ENCODE measurements at regions not wholly inside any gene's neighbourhood (a gene's known extent, or its start where the extent isn't known, plus 50 kb on each side); places are given as distances from the start of the nearest gene placed in this dataset.
"Not testable (repeated sequence)": the region's sequence is repeated elsewhere in the genome, so short reads cannot be mapped to it uniquely, and the experiment has no call there.

DNA sequence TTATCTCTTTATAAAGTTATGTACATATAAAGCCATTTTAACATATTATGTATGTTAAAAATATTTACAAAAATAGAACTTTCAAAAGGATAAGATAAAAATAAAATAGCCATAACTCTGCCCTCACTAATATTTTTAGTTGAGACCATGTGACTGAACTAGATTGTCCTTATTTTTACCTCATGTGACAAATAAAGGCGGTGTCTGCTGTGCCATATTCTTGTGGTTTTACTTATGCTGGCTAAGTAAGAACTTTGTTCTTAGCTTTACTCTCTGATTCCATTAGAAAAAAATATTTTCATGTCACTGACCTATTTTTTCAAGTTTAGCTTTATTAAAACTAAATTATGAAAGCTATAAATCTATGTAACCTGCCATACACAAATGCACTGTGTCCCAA, 135.6 kb upstream of the TSC22D1 start:
- DNase-seq (ENCODE audit: low spot score): no peak

DNA sequence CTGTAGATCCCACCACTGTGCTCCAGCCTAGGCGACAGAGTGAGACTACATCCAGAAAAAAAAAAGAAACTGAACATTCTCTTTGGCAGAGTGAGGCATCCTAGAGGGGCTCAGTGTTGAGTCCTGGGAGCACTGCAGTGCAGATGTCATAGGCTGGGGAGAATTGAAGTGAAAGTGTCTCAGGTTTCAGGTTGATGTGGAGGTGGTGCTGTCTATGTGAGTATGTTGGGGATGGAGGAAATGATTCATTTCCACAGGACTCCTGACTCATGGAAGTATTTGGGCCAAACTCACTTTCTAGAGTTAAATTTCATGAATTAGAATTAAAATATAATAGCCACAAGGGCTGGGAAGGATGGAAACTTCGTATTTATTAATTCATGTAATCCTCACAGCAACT, 134.4 kb upstream of the TSC22D1 start:
- DNase-seq (ENCODE audit: low spot score): no peak

DNA sequence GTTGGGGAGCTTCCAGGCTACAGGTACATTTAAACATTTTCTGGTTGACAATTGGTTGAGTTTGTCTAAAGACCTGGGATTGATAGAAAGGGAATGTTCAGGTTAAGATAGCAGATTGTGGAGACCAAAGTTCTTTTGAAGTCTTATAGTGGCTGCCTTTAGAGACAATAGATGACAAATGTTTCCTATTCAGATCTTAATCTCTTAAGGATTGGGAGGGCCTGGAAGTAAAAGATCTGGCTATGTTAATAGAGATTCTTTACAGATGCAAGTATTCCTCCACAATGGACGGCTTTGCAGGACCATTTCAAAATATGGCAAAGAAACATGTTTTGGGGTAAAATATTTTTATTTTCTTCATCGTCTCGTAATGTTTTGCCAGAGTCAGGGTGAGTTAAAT, 128.7 kb upstream of the TSC22D1 start:
- DNase-seq (ENCODE audit: low spot score): not testable (repeated sequence)

DNA sequence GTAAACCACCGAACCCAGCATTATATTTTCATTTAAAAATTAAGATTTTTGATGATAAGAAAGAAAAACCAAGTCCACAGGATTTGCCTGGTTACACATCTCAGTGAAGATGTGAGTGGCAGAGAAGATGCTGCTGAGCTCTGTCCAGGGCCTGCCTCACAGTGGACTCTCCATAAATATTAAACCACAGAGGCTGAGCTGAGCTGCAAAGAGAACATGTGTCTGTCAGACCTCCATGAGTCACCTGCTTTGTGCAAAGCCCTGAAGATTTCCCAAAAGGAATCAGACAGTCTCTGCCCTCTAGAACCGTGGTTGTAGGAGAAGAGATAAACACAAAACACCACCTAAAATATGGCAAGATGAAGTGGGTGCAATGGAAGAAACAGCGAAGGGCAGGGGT, 127.2 kb upstream of the TSC22D1 start:
- DNase-seq (ENCODE audit: low spot score): no peak

DNA sequence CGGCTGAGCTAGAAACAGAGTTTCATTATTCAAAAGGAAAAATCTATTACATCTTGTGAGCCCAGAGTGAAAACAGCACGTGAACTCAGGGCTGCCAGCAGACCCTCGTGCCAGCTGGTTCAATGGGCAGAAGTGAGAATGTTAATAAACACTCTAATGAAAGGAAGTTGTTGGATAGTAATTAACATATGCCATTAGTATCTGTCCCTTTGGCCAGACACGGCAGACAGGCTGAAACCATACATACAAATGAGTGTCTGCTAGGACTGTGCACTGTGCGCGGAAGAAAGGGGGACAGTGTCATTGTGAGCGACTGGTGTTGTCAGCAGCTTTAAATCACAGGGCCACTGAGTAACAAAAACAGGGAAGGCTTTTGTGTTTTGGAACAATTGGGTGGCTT, 121.9 kb upstream of the TSC22D1 start:
- DNase-seq (ENCODE audit: low spot score): no peak

DNA sequence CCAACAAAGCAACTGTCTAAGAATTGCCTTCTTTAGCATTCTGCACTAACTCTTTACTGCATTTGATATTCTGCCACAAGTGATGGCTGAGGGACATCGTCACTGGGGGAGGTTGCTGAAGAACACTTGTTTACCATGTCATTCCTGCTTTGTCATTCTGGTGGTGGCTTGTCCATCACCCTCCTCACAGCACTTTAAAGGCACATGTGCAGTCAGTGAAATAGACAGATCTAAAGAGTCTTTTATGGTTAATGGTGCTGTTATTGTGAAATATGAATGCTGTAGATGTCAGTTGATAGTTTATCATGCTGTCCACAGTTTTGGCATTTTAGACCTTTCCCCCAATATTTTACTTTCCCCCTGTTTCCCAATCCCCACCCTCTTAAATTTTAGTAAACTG, 120.9 kb upstream of the TSC22D1 start:
- no peak for DNase-seq (ENCODE audit: low spot score)

DNA sequence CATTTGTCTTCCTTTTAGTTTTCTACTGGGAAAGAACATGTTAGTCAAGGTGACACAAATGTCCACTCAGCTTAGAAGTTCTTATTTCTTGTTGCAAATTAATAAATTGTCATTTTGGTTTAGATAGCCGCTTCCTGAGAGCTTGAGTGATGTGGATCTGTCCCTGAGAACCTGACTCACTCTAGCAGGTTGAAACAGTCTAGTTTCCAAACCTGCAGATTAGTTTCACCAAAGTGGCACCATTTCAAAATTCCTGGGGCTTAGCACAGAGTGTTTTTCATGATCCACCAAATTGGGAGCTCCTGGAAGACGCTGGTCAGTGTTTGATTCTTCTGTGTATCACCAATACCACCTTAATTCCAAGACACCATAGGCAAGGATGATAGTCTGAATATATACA, 119.4 kb upstream of the TSC22D1 start:
- no peak for DNase-seq (ENCODE audit: low spot score)

DNA sequence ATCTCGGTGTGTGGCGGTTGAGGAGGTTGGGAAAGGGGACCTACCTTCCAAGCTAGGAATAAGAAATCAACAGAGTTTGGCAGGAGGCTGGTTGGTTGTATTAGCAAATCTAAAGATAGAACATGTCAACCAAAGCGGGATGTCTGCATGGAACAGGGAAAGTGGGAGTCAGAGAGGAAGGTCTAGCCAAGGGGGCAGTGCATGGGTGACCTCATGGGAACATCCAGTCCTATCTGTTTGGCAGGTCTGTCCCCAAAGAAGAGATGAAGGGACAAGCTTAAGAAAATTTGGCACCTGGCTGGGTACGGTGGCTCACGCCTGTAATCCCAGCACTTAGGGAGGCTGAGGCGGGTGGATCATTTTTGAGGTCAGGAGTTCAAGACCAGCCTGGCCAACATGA, 118.7 kb upstream of the TSC22D1 start:
- DNase-seq (ENCODE audit: low spot score): no peak

DNA sequence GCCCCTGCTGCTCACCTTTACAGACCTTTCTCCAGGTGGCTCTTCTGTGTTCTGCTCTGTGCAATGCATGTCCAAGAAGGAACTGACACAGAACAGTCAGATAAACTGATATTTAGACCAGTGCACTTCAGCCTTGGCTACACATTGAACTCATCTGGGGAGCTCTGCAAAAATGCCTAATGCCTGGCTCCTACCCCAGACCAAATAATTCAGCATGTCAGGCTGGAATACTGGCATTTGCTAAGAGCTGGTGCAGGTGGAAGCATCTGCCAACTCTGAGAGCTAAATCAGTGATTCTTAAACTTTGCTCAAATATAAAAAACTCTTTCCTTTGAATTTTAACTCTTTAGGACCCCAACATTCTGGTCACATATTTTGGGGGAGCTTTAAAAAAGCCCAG, 118.2 kb upstream of the TSC22D1 start:
- DNase-seq (ENCODE audit: low spot score): no peak

DNA sequence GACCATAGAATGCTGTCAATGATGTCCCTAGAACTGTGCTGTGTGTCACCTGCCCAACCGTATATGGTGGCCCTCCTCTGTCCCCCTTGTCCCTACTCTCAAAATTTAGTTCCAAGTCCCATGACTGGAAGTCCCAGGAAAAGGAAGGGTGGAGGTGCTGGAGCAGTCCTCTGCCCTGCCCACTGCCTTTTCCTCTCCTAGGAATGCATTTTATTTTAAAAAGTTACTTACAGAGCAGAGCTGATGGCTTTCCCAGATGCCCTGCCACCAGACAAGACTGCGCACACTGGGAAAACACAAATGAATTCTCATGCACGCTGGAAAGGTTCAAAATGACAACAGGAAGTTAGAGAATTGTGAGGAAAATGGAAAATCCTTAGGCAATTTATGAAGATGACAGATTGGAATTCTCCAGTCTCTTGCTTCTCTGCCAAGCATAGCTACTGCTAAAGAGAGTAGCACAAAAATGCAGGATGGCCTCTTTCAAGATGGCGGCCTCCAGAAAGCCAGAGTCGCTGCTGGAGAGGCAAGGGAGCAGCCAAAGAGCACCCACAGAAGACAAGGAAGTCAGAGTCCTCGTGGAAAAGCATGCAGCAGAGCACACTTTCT, 117.1 kb upstream of the TSC22D1 start:
- DNase-seq (ENCODE audit: low spot score): no peak

DNA sequence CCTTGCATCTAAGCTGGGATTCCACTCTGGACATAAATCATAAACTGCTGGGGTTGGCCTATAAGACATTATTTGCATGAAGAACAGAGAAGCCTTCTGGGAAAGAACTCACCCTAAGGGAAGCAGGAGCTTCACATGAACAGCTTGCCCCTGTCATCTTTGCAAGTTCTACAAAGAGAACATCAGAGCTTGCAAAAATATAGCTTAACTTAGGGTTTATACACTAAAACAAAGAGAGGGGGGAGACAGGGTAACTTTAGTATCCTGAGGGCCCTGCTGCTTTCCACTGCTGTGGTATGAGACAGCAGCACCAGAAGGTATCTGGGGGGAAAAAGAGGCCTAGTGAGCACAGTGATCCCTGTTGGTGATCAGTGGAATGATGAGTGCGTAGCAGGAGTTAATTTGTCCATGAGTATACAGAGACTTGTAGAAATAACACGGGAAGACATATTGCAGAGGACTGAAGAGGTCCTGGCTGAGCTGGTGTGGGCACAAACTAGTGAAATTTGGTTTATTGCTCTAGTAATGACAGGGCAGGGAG, 116.1 kb upstream of the TSC22D1 start:
- DNase-seq (ENCODE audit: low spot score): no peak

DNA sequence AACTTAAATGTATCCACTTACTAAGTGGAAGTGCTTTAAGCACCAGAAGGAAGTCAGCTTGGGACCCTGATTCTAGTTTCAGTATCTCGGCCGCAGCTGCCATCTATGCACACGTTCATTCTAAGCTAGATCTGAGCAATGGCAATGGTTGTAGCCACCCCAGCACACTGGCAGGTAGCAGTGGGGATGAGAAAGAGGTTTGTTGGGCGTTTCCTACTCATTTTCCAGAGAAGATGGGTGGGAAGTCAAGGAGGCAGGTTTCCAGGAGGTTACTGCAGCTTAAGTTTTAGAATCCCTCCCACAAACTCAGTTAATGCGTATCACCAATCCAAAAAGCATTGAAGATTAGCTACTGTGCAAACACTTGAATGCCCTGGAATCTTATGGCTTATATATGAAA, 114.2 kb upstream of the TSC22D1 start:
- no peak for DNase-seq (ENCODE audit: low spot score)

DNA sequence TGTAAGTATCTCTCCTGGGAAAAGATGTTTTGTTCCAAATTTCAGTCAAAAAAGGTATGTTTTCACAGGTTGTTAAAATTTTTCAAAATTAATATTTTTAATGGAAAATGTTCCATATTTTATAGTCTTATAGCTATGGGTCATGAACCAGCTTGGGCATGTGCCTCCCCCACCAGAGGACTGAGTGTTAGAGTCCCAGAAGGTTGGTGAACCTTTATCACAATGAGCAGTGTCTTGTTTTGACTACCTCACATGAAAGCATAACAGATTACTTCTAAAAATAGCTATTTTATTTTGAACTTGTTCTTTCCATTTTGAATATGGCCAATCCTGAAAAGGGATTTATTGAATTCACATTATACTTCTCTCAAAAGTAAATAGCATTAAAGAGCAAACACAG, 112.5 kb upstream of the TSC22D1 start:
- DNase-seq (ENCODE audit: low spot score): no peak

DNA sequence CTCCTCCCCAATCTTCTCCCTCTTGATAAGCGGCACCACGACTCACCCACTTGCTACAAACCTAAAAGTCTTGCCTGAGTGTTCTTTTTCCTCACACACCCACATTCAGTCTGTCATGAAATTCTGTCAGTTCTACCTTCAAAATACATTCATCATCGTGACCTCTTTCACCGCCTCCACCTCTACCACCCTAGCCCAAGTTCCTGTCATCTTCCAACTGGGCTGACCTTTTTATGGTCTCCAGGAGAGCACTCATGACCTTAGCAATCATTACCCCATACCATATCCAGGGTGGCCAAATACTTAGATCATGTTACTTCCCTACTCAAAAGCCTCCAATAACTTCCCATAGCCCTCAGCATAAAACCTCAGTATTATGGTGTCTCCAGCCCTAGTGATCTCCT, 110.4 kb upstream of the TSC22D1 start:
- DNase-seq (ENCODE audit: low spot score): no peak

DNA sequence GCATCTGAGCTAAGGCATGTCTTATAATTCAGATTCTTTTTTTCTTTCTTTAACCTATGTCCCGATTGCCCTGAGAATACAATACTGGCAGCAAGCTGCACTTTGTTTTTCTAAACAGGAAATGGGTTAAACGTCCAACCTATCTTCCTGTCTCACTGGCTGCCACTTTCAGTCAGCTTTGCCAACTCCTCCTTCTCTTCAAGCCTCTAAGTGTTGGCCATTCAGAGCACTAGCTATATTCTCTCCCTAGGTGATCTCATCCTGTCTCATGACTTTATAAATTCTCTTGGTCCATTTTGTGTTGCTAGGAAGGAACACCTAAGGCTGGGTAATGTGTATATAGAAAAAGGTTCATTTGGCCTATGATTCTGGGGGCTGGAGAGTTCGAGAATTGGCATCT, 109.5 kb upstream of the TSC22D1 start:
- no peak for DNase-seq (ENCODE audit: low spot score)

DNA sequence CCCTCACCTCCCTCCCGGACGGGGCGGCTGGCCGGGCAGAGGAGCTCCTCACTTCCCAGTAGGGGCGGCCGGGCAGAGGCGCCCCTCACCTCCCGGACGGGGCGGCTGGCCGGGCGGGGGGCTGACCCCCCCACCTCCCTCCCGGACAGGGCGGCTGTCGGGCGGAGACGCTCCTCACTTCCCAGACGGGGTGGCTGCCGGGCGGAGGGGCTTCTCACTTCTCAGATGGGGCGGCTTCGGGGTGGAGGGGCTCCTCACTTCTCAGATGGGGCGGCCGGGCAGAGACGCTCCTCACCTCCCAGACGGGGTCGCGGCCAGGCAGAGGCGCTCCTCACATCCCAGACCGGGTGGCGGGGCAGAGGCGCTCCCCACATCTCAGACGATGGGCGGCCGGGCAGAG, 106.3 kb upstream of the TSC22D1 start:
- not testable (repeated sequence) for DNase-seq (ENCODE audit: low spot score)

DNA sequence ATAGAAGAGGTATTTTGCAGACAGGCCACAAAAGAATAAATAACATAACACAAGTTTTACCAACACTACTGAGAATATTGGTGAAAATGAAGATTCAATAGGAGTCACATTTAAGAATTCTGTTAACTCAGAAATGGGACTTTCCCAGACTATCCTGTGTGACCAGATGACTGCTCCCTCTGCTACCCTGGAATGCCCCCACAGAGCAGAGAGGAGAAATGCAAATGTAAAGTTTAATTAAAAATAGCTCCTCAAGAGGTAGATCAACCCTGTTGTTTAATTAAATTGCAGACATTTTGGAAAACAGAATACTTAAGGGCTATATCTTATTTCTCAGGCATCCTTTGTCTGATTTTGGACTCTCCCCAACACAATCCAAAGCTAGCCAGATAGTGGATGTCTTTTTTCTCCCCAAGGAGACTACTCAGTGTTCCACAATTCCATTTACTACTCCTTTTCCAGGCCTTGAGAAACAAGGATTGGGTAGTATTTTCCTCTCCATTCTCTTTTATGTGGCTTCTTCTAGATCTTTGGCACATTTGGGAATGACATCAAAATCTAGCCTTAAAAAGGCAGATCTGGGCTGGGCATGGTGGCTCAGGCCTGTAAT, 104.7 kb upstream of the TSC22D1 start:
- no peak for DNase-seq (ENCODE audit: low spot score)

DNA sequence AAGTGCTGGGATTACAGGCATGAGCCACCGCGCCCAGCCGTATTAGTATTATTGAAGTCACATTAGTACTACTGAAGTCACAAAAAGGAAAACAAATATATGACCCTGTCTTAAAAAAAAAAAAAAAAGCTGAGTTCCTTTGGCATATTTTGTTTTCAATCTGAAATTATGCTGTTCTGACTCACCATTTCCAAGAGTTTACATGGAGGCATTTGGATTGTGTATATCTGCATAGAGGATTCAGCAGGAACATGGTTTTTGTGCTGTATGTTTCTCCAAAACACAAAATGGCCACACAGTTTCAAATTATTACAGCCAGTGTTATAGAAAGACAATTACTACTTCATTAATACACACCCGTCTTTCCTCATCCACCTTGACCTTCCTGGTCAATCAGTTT, 103.5 kb upstream of the TSC22D1 start:
- DNase-seq (ENCODE audit: low spot score): no peak

DNA sequence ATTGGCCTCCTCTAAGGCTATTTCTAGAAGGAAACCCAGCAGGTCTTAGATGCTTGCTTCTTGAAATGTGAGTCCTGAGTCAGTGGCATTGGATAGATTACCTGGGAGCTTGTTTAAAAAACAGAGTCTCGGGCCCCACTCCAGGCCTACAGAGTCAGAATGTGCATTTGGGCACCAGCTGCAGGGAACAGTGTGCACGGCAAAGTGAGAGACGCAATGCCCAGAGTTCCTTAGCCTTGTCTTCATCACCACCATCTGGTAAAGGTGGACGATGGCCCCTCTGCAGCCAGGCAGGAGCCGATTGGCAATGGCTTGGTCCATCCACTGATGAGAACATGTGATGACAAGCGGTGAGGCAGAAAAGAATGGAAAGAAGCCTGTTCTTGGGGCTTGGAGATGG, 102.1 kb upstream of the TSC22D1 start:
- no peak for DNase-seq (ENCODE audit: low spot score)

DNA sequence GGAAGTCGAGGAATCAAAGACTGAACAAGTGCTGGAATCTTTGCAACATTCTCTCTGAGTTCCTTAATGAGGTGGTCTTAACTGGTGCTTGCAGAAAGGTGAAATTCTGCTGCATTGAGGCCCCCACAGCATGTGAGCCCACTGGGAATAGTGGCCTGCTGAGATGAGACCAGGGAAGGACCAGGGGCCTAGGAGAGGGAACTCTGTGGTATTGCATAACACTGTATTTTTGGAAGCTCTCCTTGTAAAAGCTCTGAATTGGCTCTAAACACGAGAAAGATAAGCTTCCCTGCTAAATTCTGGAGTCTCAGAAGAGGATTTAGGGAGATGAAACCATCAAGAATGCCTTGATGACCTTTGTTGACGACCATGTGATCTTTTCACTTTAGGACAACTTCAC, 100.4 kb upstream of the TSC22D1 start:
- DNase-seq (ENCODE audit: low spot score): no peak

DNA sequence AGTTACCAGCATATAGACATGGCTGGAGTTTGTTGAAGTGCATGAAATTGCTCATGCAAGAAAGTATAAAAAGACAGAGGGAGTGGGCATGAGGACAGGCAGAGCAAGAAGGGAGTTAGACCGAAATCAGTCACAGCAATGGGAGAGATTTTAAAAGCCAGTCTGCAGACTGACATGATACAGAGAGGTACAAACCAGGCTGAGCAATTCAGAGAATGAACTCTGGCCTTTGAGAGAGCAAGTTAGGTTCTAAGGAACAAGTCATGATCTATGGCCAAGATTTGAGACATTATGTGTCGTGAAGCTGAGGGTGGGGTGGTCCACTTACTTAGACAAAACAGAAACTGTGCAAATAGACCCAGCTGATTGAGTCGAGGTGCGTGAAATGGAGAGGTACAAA, 93.4 kb upstream of the TSC22D1 start:
- no peak for DNase-seq (ENCODE audit: low spot score)

DNA sequence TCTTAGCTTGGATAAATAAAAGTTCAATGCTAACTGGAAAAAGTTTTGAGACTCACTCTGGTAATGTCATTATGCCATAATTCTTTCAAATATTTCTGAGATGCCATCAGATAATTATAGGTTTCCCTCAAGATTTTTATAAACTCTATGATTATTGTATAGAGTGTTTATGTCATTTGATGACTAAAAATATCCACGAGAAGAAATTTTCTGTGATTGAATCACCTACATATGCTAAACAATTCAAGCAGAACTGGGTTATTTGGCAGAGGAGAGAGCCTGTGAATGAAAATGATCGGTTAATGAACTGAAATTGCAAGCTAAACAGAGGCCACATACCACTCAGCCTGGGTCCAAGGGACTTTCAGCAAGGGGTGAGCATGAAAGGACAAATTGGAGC, 92.6 kb upstream of the TSC22D1 start:
- DNase-seq (ENCODE audit: low spot score): no peak

DNA sequence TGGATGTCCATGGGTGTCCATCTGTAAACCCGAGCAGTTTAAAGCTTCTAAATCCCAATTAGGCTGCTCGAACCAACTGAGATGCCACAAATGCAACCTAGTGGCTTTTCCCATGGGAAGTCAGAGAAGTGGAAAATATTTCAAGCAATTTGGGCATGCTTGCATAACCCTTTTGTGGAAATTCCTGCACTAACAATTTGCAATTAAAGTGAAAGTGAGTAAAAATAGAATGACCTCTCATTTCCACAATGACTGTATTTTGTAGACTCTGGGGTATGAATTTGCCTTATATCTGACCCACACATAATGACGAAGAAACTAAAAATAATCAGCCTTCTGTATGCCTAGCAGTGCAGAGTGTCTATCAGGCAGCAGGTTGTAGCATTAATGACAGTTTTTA, 91.8 kb upstream of the TSC22D1 start:
- no peak for DNase-seq (ENCODE audit: low spot score)

DNA sequence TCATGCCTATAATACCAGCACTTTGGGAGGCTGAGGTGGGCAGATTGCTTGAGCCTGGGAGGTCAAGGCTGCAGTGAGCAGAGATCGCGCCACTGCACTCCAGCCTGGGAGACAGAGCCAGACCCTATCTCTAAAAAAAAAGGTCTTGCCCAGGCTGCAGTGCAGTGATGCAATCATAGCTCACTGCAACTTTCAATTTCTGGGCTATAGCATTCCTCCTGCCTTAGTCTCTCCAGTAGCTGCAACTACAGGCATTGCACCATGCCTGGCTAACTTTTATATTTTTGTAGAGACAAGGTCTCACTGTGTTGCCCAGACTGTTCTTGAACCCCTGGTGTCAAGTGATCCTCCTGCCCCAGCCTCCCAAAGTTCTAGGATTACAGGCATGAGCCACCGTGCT, 90.4 kb upstream of the TSC22D1 start:
- DNase-seq (ENCODE audit: low spot score): not testable (repeated sequence)

All from D341Med (cell line).